Neuronal stem cell (in vitro differentiated cells): ENCODE measurements at regions not wholly inside any gene's neighbourhood (a gene's known extent, or its start where the extent isn't known, plus 50 kb on each side); places are given as distances from the start of the nearest gene placed in this dataset.
A peak's percentile ranks its signal among the peaks of the same experiment; 100 is the strongest.

ENCODE experiments used
- DNase-seq: peaks from one replicate; pipeline ENCODE4 v3.0.0-alpha.2; 2013; ENCODE audit warnings: low spot score
- H2AFZ ChIP-seq: one replicate; pipeline ENCODE4 v1.6.1; 2013; ENCODE audit warnings: mild to moderate bottlenecking, low read length, inconsistent platforms
- H2AK5ac ChIP-seq: 2 replicates; pipeline ENCODE4 v1.6.1; 2013; ENCODE audit warnings: low read depth, mild to moderate bottlenecking, inconsistent platforms, low read length, moderate library complexity, mixed read lengths
- H2BK120ac ChIP-seq: 2 replicates; pipeline ENCODE4 v1.6.1; 2013; ENCODE audit warnings: low read depth, mild to moderate bottlenecking, inconsistent platforms, low read length, moderate library complexity, mixed read lengths
- H2BK12ac ChIP-seq: one replicate; pipeline ENCODE4 v1.6.1; 2013; ENCODE audit warnings: low read length, inconsistent platforms
- H2BK15ac ChIP-seq: 2 replicates; pipeline ENCODE4 v1.6.1; 2013; ENCODE audit warnings: mild to moderate bottlenecking, low read length, inconsistent platforms, mixed read lengths
- H2BK5ac ChIP-seq: one replicate; pipeline ENCODE4 v1.6.1; 2013; ENCODE audit warnings: inconsistent platforms, mild to moderate bottlenecking, low read length, moderate library complexity
- H3K14ac ChIP-seq: one replicate; pipeline ENCODE4 v1.6.1; 2013; ENCODE audit warnings: low read length, inconsistent platforms
- H3K18ac ChIP-seq: 2 replicates; pipeline ENCODE4 v1.6.1; 2013; ENCODE audit warnings: low read length, inconsistent platforms
- H3K23ac ChIP-seq: 2 replicates; pipeline ENCODE4 v1.6.1; 2013; ENCODE audit warnings: low read depth, mild to moderate bottlenecking, mixed read lengths, low read length, inconsistent platforms; ENCODE audit not compliant: poor library complexity
- H3K27ac ChIP-seq: replicated peaks from 3 replicates; pipeline ENCODE4 v1.5.1; 2013; ENCODE audit warnings: low read length, inconsistent platforms
- H3K27me3 ChIP-seq, 3 experiments: 2 replicates each; pipeline ENCODE4 v1.6.1; 2013; ENCODE audit warnings: low read length in 3 of 3, mild to moderate bottlenecking in 2 of 3, inconsistent platforms in 1 of 3, low read depth in 1 of 3, mixed read lengths in 1 of 3, moderate library complexity in 1 of 3; ENCODE audit not compliant: control insufficient read depth in 3 of 3, insufficient read depth in 3 of 3
- H3K36me3 ChIP-seq, 2 donors: replicated peaks in 1 of 2; 2 replicates each; pipeline ENCODE4 v1.6.1; 2013; ENCODE audit warnings: low read length in 2 of 2; ENCODE audit not compliant: control insufficient read depth in 2 of 2, insufficient read depth in 2 of 2
- H3K4ac ChIP-seq: 2 replicates; pipeline ENCODE4 v1.6.1; 2013; ENCODE audit warnings: inconsistent platforms, mild to moderate bottlenecking, low read length, moderate library complexity
- H3K4me1 ChIP-seq, 2 donors: 1 replicate in 1 of 2; 2 replicates in 1 of 2; pipeline ENCODE4 v1.6.1; 2013; ENCODE audit warnings: low read length in 2 of 2, low read depth in 1 of 2; ENCODE audit not compliant: control insufficient read depth in 2 of 2, insufficient read depth in 1 of 2
- H3K4me2 ChIP-seq: one replicate; pipeline ENCODE4 v1.6.1; 2013; ENCODE audit warnings: mild to moderate bottlenecking, low read length, inconsistent platforms; ENCODE audit not compliant: insufficient read depth, poor library complexity, severe bottlenecking
- H3K4me3 ChIP-seq, 2 donors: 2 replicates each; pipeline ENCODE4 v1.5.1; 2013; ENCODE audit warnings: low read length in 2 of 2, mild to moderate bottlenecking in 2 of 2, inconsistent platforms in 1 of 2, moderate library complexity in 1 of 2
- H3K79me1 ChIP-seq: one replicate; pipeline ENCODE4 v1.6.1; 2013; ENCODE audit warnings: low read depth, mild to moderate bottlenecking, inconsistent platforms, low read length, moderate library complexity
- H3K9ac ChIP-seq: one replicate; pipeline ENCODE4 v1.6.1; 2013; ENCODE audit warnings: mild to moderate bottlenecking, low read depth, low read length, inconsistent platforms; ENCODE audit not compliant: poor library complexity
- H3K9me3 ChIP-seq, 2 donors: replicated peaks in 1 of 2; 2 replicates each; pipeline versions ENCODE3 to v1.6.1; 2013; ENCODE audit warnings: low read length in 2 of 2, mild to moderate bottlenecking in 2 of 2, inconsistent platforms in 1 of 2, low read depth in 1 of 2, mixed read lengths in 1 of 2, moderate library complexity in 1 of 2; ENCODE audit not compliant: control insufficient read depth in 2 of 2, insufficient read depth in 1 of 2
- H4K8ac ChIP-seq: one replicate; pipeline ENCODE4 v1.6.1; 2013; ENCODE audit warnings: low read depth, mild to moderate bottlenecking, inconsistent platforms, low read length, moderate library complexity
- H4K91ac ChIP-seq: one replicate; pipeline ENCODE4 v1.6.1; 2013; ENCODE audit warnings: low read length, low read depth, mild to moderate bottlenecking, inconsistent platforms; ENCODE audit not compliant: poor library complexity
- WGBS, 2 donors: extraction: QIAGEN DNeasy Blood & Tissue Kit; methylation state at CpG; one replicate each; pipeline ENCODE4 v1.1.7; 2013; ENCODE audit warnings: missing lambda C conversion rate in 2 of 2, mixed read lengths in 1 of 2; ENCODE audit not compliant: insufficient read length in 2 of 2, insufficient replicate concordance in 1 of 2; ENCODE audit errors: extremely low coverage in 2 of 2; 5-methylcytosine and 5-hydroxymethylcytosine counted together

DNA sequence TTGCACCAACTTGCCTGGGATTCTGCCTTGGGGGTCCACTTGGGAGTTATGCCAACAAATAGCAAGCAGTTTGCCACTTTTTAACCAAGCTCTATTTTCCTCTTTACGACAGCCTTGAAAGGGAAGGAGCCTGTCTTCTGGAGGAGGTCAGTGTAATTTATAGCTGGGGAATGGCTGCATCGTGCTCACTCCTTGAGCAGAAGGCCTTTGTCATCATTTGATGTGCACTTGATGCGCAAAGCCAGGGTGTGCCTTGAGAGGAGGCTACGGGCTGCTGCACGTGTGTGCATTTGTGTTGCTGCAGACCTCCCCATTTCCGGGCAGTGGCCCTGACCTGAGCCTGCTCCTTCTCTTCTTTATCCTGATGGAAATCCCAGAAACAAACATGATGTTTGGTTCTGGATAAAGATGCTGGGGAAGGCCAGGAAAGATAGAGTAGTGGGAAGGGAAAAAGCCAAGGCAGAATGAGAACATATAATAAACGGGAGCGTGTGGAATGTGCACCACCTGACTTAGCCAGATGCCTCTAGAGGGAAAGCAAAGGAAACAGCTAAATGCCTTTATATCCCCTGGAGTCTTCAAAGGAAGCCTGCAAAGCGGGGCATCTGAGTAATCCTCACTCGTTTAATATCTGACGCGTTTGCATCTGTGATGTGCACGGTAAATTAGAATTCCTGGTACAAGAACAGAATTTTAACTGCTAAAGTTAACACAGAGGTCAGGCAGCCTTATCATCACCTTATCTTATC is 68.3 kb upstream of the ZNF521 start:
- H3K4me3 ChIP-seq: no peak overlapping the region
- no peak overlapping the region for H3K27ac ChIP-seq
- H4K8ac ChIP-seq: no peak overlapping the region
- H4K91ac ChIP-seq: no peak overlapping the region
- H3K4me2 ChIP-seq: no peak overlapping the region
- peak overlapping the region; percentile 15 for H3K18ac ChIP-seq
- H2BK15ac ChIP-seq: no peak overlapping the region
- no peak overlapping the region for H3K9ac ChIP-seq
- H2BK120ac ChIP-seq: no peak overlapping the region
- DNase-seq: no peak
- peaks cover 7 to 10% of the 10 kb centered on the region in 2 donors for H3K4me1 ChIP-seq
- no peaks in the 10 kb centered on the region for H3K27me3 ChIP-seq
- no peak overlapping the region for H2BK5ac ChIP-seq
- peak overlapping the region; percentile 15 for H3K14ac ChIP-seq
- no peaks in the 10 kb centered on the region for H3K36me3 ChIP-seq
- no peak overlapping the region for H3K23ac ChIP-seq
- H3K4ac ChIP-seq: no peak overlapping the region
- no peak overlapping the region for H2AK5ac ChIP-seq
- WGBS, 2 donors: no CpG with 5 or more reads among the region's 13 CpGs
- H2BK12ac ChIP-seq: no peak overlapping the region
- H3K9me3 ChIP-seq: no peaks in the 10 kb centered on the region
- no peaks in the 10 kb centered on the region for H3K79me1 ChIP-seq
- peak overlapping the region; percentile 43 for H2AFZ ChIP-seq

DNA sequence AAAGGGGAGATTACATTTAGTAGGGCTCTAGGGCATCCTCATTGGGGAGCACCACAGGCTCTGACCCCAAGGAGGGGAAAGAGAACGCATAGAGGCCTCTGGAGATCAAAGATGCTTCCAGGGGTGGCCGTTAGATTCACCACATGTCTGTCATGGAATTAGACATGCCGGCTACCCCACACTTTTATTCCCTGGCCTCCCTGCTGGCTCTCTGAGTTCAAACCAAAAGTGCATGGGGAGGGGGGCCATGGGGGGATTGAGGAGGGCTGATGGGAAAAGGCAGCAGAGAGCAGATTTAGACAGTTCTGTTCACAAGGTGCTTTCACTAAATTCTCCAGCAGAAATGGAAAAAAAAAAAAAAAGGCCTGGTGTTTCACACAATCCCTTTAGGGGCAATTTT is 64.4 kb upstream of the ZNF521 start:
- Histone ChIP-seq H3K4me2 (no peak overlapping the region), H2BK120ac (no peak overlapping the region), H3K4me3 (no peak overlapping the region), H4K8ac (no peak overlapping the region), H3K79me1 (no peaks in the 10 kb centered on the region), H3K4me1 (peaks cover 7 to 10% of the 10 kb centered on the region in 2 donors), H2BK15ac (no peak overlapping the region), H3K14ac (no peak overlapping the region), H3K9me3 (no peaks in the 10 kb centered on the region), H3K9ac (no peak overlapping the region), H3K18ac (no peak overlapping the region), H2AK5ac (no peak overlapping the region), H3K27ac (no peak overlapping the region), H2AFZ (peak overlapping the region; percentile 73), H3K36me3 (no peaks in the 10 kb centered on the region), H3K23ac (no peak overlapping the region), H2BK5ac (no peak overlapping the region), H4K91ac (no peak overlapping the region), H3K4ac (no peak overlapping the region), H3K27me3 (no peaks in the 10 kb centered on the region), H2BK12ac (no peak overlapping the region)
- WGBS, 2 donors: no CpG with 5 or more reads among the region's 3 CpGs
- DNase-seq: no peak

DNA sequence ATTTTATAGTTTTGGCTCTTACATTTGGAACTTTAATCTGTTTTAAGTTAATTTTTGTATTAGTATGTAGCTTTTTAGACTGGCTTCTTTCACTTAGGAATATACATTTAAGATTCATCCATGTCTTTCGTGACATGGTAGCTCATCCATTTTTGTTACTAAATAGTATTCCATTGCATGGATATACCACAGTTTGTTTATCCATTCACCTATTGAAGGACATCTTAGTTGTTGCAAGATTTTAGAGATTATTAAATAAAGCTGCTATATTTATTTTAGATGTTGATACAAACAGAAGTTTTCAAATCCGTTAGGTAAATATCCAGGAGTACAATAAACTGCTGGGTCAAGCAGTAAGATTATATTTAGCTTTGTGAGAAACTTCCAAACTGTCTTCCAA is 58.0 kb upstream of the ZNF521 start:
- Histone ChIP-seq H2BK15ac (no peak overlapping the region), H3K4me2 (no peak overlapping the region), H3K18ac (no peak overlapping the region), H3K14ac (no peak overlapping the region), H2BK5ac (no peak overlapping the region), H3K27me3 (no peaks in the 10 kb centered on the region), H3K4ac (no peak overlapping the region), H2AFZ (no peak overlapping the region), H4K91ac (no peak overlapping the region), H3K79me1 (no peaks in the 10 kb centered on the region), H3K4me3 (no peak overlapping the region), H3K27ac (no peak overlapping the region), H3K4me1 (no peaks in the 10 kb centered on the region), H2BK120ac (no peak overlapping the region), H3K23ac (no peak overlapping the region), H3K36me3 (no peaks in the 10 kb centered on the region), H3K9me3 (peaks cover 0 to 4% of the 10 kb centered on the region in 2 donors), H4K8ac (no peak overlapping the region), H2BK12ac (no peak overlapping the region), H3K9ac (no peak overlapping the region), H2AK5ac (no peak overlapping the region)
- DNase-seq: no peak
- no CpG with 5 or more reads among the region's 2 CpGs for WGBS, 2 donors

DNA sequence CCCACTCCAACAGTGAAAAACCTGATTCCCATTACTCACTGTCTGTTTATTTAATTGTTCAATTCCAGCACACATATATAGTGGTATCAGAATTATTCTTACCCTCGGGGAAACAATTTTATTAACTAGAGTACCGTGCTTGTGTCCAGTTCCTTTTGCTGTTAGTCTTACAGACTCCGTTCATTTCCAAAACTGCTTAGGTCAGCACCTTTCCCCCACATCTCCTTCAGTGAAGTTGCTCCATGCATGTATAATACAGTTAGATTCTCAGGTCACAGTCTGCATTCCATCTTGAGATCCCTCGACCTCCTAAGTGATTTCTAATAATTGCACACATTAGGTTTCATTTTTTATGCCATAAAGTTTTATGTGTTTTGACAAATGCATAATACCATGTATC is 56.3 kb upstream of the ZNF521 start:
- Histone ChIP-seq H4K8ac (no peak overlapping the region), H2AK5ac (no peak overlapping the region), H3K14ac (no peak overlapping the region), H3K27ac (no peak overlapping the region), H4K91ac (no peak overlapping the region), H3K27me3 (no peaks in the 10 kb centered on the region), H2BK120ac (no peak overlapping the region), H3K4me3 (no peak overlapping the region), H3K4ac (no peak overlapping the region), H3K9ac (no peak overlapping the region), H3K23ac (no peak overlapping the region), H3K18ac (no peak overlapping the region), H3K4me1 (no peaks in the 10 kb centered on the region), H3K36me3 (no peaks in the 10 kb centered on the region), H3K9me3 (peaks cover 0 to 4% of the 10 kb centered on the region in 2 donors), H2BK5ac (no peak overlapping the region), H3K4me2 (no peak overlapping the region), H2AFZ (no peak overlapping the region), H2BK15ac (no peak overlapping the region), H2BK12ac (no peak overlapping the region), H3K79me1 (no peaks in the 10 kb centered on the region)
- no peak for DNase-seq
- no CpG with 5 or more reads among the region's 4 CpGs for WGBS, 2 donors
